HT1080 (cell line): ENCODE measurements at regions not wholly inside any gene's neighbourhood (a gene's known extent, or its start where the extent isn't known, plus 50 kb on each side); places are given as distances from the start of the nearest gene placed in this dataset.

Experiments used
- DNase-seq: peaks from one replicate; pipeline ENCODE4 v3.0.0-alpha.2; 2015; ENCODE audit warnings: low read depth

- DNase-seq = no peak
These were observed 142.1 kb upstream of the PKDCC start for GRCh38 chr2:41905597-41906337.

DNA sequence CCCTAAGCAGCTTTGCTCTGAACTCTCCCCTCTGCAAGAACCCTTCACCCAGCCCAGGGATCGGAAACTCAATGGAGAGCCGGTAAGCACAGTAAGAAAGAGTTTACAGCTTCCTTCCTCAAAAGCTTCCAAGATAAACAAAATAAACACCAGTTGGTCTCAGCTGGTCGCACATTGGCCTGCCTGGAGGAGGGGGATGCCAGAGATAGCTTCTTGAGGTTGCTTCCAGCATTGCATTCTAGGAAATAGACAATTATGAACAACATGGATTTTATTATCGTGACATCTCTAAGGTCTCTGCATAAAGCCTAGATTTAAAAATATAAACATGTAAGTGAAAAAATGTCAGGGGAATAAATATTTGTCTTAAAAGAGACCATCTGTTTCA lies 141.5 kb upstream of the PKDCC start:
- no peak for DNase-seq

- no peak for DNase-seq
These were observed 140.7 kb upstream of the PKDCC start for GRCh38 chr2:41907141-41907540.

DNA sequence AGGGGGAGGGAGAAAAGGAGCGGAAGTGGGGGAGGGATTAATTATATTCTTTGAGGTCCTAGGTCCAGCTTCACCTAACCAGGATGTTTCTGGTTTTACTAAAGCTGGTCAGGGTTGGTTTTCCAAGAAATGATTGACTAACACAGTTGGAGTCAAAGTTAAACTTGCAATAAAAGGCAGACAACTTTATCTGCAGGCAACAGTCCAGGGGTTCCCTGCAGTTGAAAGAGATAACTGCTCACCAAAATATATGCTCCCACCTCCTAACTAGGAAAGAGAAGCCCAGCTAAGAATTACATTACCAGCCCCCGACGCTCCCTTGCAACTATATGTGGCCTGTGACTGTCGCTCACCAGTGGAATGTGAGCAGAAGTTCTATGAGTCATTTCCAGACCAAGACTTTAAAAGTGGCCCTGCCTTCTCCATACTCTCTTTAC lies 140.0 kb upstream of the PKDCC start:
- peak; percentile 33 for DNase-seq

DNA sequence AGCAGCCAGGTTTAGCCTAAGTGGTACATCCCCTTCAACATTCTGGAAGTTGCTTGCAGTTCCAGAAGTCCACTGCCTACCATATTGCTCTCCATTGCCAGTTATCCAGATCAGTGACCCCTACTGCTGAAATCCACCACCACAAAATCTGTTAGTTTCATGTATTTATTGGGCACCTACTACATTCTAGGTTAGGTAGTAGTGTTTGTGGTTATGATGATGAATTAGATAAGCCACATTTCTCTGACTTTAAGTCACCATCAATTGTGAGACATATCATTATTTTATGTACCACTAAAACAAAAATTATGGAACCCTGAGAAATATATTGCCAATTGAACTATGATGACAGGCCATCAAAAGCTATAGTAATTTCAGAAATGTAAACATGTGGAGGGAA lies 139.5 kb upstream of the PKDCC start:
- no peak for DNase-seq

DNA sequence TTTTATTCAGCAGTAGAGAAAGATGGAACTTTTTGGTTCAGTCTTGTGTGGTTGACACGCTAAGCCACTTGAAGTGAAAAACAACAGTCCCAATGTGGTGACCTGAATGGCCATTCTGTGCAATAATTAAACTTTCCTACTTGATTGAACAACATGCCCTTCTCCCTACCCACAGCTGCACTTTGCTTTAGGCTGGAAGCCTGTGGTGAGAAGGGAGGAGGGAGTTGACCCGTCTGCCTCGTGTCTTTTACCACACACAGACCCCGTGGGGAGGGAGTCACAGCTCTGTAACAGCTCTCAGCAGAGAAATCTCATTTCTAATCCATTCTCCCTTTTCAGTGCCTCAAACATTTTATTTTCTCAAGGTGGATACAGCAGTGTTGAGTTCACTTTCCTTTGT lies 138.2 kb upstream of the PKDCC start:
- DNase-seq = no peak

DNA sequence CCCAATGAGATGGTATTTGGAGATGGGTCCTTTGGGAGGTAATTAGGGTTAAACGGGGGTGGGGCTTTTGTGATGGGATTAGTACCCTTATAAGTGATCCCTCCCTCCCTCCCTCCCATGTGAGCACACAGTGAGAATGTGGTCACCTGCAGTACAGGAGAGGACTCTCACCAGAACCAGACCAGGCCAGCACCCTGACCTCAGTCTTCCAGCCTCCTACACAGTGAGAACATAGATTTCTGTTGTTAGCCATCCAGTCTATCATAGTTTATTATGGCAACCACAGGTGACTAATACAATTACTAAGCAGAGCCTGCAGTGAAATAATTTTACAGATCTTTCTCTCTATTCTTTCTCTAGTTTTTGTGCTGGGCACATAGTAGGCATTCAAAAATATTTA lies 137.7 kb upstream of the PKDCC start:
- DNase-seq = peak; percentile 47

- DNase-seq = no peak
These were observed 136.8 kb upstream of the PKDCC start for GRCh38 chr2:41911033-41911432.

GRCh38 chr2:41912337-41912736 lies 135.5 kb upstream of the PKDCC start:
- no peak for DNase-seq

DNA sequence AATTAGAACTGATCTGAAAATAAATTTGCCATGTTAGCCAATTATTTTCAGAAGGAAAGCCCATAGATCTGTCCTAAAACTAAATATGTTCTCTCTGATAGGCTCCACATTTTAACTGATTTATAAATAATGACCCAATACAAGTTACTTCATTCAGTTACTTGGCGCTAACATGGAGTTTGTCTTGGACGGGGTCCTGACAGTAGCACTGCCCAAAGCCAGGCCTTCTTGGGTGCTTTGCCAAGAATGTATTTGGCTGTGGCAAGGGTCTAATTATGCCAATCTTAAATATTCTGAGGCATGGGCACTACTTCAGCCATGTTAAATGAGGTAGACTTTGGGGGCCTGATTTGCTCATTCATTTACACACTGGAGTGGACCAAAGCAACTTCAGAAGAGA lies 135.0 kb upstream of the PKDCC start:
- DNase-seq = no peak

- no peak for DNase-seq
These were observed 134.5 kb upstream of the PKDCC start for GRCh38 chr2:41913311-41913710.

DNA sequence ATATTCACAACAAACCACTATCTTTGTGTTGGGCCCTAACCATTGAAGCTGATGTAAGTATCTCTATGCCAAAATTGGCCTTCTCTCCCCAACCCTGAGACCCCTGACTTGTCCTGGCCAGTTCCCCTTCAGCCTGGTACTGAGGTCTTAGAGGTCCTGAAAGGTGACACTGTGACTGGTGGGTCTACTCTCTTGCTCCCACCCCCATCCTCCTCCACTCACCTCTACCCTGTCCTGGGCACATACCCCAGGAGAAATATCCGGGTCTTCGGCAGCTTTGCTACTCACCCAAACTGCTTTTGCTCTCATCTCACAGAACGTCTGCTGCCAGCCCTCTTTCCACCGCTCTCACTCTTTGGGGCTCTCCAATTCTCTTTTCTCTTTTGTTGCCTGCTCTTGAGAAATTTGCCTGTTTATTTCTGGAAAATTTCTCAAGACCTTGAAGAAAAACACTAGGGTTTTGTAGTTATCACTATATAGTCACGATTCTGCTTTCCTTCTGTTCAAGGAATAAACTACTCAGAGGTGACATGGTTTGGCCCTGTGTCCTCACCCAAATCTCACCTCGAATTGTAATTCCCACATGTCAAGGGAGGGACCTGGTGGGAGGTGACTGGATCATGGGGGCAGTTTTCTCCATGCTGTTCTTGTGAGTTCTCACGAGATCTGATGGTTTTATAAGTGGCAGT lies 133.8 kb upstream of the PKDCC start:
- no peak for DNase-seq

DNA sequence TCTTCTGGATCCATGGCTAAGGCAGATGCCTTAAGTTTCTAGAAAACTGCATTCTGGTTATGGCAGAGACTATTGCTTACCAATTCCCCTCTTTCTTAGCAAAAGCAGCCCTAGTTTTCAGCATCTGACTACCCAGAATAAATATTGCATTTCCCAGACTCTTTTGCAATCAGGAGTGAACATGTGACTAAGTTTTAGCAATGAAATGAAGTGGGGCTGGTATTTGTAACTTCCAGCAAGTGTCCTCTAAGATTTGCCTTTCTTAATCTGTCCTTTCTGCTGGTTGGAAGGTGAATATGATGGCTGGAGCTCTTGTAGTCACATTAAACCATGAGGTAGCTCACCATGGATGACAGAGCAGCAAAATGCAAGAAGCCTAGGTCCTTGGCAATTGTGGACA lies 132.9 kb upstream of the PKDCC start:
- DNase-seq = no peak

GRCh38 chr2:41916177-41916576 lies 131.6 kb upstream of the PKDCC start:
- DNase-seq = no peak

DNA sequence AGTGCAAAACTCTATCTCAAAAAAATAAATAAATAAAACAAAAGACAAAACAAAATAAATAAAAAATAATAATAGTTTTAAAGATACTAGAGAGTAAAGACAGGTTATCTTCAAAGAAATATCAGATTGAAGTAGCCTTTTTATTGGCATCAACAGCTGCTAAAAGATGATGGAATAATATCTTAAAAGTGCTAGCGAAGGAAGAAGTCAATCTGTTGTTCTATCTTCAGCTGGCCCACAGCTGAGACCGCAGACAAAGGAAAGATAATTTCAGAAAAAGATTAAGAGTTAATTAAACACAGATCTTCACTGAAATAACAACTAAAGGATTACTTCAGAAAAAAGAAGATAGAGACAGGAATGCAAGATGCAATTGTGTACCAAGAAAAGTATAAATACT lies 130.2 kb upstream of the PKDCC start:
- no peak for DNase-seq

DNA sequence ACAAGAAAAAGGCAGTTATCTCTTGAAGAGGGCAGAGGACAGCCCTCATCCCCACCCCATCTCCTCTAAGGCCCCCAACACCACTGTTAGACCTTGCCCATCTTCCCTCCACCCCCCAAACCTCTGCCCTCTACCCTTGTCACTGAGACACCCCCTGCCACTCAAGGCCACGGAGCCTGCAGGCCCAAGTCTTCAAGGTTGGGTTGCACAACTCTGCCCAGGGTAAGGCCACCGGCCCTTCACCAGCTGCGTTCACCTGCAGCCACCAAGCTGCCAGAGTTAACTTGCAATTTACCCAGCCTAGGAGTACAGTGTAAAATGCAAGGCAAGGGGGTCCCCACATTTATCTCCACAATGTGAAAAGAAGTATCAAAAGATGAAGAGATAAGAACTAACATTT lies 128.7 kb upstream of the PKDCC start:
- no peak for DNase-seq

- no peak for DNase-seq
These were observed 127.6 kb upstream of the PKDCC start for GRCh38 chr2:41920181-41920580.

GRCh38 chr2:41920812-41921211 lies 127.0 kb upstream of the PKDCC start:
- no peak for DNase-seq

DNA sequence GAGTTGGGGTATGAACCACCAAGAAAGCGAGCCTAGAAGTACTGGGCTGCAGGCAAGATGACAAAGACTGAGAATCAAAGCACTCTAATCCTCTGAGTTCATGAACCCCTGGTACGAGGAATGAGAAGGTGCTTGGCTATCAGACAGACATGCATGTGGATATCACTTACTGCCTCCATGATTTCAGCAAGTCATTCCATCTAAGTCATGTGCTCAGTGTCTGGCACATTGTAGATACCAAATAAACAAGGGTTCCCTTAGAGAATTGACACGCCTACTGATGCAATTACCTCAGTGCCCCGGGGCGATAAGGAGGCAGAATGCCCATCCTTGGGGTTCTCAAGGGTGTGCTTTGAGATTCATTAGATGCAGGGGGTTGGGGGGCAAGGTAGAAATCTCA lies 125.6 kb upstream of the PKDCC start:
- no peak for DNase-seq

GRCh38 chr2:41923156-41923786 lies 124.5 kb upstream of the PKDCC start:
- no peak for DNase-seq

DNA sequence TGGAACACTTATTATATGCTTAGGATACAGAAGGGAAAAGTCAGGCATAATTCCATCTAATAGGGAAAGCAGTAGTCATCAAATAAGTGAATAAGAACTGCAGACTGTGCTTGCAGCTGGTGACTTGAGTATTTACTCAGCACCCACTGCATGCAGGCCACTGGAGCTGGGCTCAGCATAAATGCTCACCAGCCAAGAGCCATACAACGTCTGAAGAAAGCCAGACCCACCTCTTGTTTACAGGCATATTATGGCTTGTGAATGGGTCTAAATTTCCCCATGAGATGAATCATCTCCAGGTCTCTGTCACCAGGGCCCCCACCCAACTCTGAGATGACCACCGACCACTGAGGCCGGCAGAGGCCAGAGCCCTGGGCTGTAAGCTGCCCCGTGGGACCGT lies 123.8 kb upstream of the PKDCC start:
- DNase-seq = no peak

- DNase-seq = no peak
These were observed 123.0 kb upstream of the PKDCC start for GRCh38 chr2:41924709-41925408.
